OCI-LY7 (cell line): ENCODE measurements at regions not wholly inside any gene's neighbourhood (a gene's known extent, or its start where the extent isn't known, plus 50 kb on each side); places are given as distances from the start of the nearest gene placed in this dataset.

ENCODE experiments used
- BruUV-seq: library from RNA; stranded (reverse); fragments of 400-500 nt; replicated peaks from 2 replicates; lab custom pipeline; 2021; lab: Mats Ljungman, UMichigan
- CTCF ChIA-PET: fragments of 300-600 bp; sonication (Branson Sonifier 250); formaldehyde crosslinking; loops from one replicate; lab custom pipeline; 2022; ENCODE audit warnings: antibody characterized with exemption; ENCODE audit not compliant: unreplicated experiment; lab: Charles Lee
- POLR2A ChIA-PET: fragments of 300-600 bp; sonication (Branson Sonifier 250); formaldehyde crosslinking; loops from one replicate; lab custom pipeline; 2022; ENCODE audit warnings: antibody characterized with exemption; lab: Charles Lee
- DNase-seq: peaks from one replicate; pipeline ENCODE4 v3.0.0-alpha.2; 2015; ENCODE audit warnings: low spot score
- H2AFZ ChIP-seq: fragments of 200-600 bp; sonication (generic), shearing (Covaris generic); 2 replicates; pipeline ENCODE4 v1.6.1; 2014; ENCODE audit warnings: mild to moderate bottlenecking, antibody characterized with exemption, low read length, moderate library complexity
- H3K27ac ChIP-seq: fragments of 200-600 bp; sonication (generic); 2 replicates; pipeline ENCODE4 v1.5.1; 2014; ENCODE audit warnings: mixed run types, low read depth, mild to moderate bottlenecking, moderate library complexity, low read length, inconsistent platforms; ENCODE audit not compliant: poor library complexity, severe bottlenecking
- H3K36me3 ChIP-seq: fragments of 200-600 bp; sonication (generic); 2 replicates; pipeline ENCODE4 v1.6.1; 2014; ENCODE audit warnings: mild to moderate bottlenecking, antibody characterized with exemption, low read length, moderate library complexity, mixed read lengths; ENCODE audit not compliant: insufficient read depth
- H3K4me1 ChIP-seq: fragments of 200-600 bp; sonication (generic); 2 replicates; pipeline ENCODE4 v1.5.1; 2014; ENCODE audit warnings: mild to moderate bottlenecking, low read length; ENCODE audit not compliant: insufficient read depth, poor library complexity, severe bottlenecking
- H3K4me2 ChIP-seq: fragments of 200-600 bp; sonication (generic); 2 replicates; pipeline ENCODE4 v1.6.1; 2014; ENCODE audit warnings: mild to moderate bottlenecking, low read length
- H3K4me3 ChIP-seq: fragments of 200-600 bp; sonication (generic); 2 replicates; pipeline ENCODE4 v1.5.1; 2014; ENCODE audit warnings: mild to moderate bottlenecking, low read depth, low read length; ENCODE audit not compliant: poor library complexity, severe bottlenecking
- H3K79me2 ChIP-seq: fragments of 200-600 bp; sonication (generic); 2 replicates; pipeline ENCODE4 v1.6.1; 2016; ENCODE audit warnings: low read depth, mild to moderate bottlenecking, low read length, moderate library complexity, mixed read lengths; ENCODE audit not compliant: insufficient read depth
- H3K9me2 ChIP-seq: fragments of 200-600 bp; sonication (generic); 2 replicates; pipeline ENCODE4 v1.6.1; 2016; ENCODE audit warnings: mild to moderate bottlenecking, low read length, mixed read lengths; ENCODE audit not compliant: insufficient read depth
- H3K9me3 ChIP-seq: fragments of 200-600 bp; sonication (generic); 2 replicates; pipeline ENCODE4 v1.6.1; 2014; ENCODE audit warnings: mild to moderate bottlenecking, mixed run types, low read length, mixed read lengths
- H4K20me1 ChIP-seq: fragments of 200-600 bp; sonication (generic); 2 replicates; pipeline ENCODE4 v1.6.1; 2014; ENCODE audit warnings: mild to moderate bottlenecking, antibody characterized with exemption, low read length, moderate library complexity, mixed read lengths; ENCODE audit not compliant: insufficient read depth
- EZH2phosphoT487 ChIP-seq: fragments of 200-600 bp; sonication (generic); IDR thresholded peaks from 2 replicates; pipeline ENCODE4 v1.6.1; 2018; ENCODE audit warnings: low read depth, borderline replicate concordance, mild to moderate bottlenecking, mixed run types, antibody characterized with exemption, low read length, moderate library complexity, mixed read lengths
- intact Hi-C: fragments of 100-400 bp; cut with micrococcal nuclease; formaldehyde crosslinking; loops from one replicate; pipeline ENCODE4 v1.10.0; 2022; ENCODE audit not compliant: unreplicated experiment
- TF ChIP-seq, protein P1 (sequence below): fragments of 200-600 bp; sonication (generic); conservative IDR thresholded peaks from 2 replicates; pipeline ENCODE4 v1.5.1; 2014; ENCODE audit warnings: mild to moderate bottlenecking, antibody characterized with exemption, low read length, moderate library complexity, mixed read lengths

GRCh38 chr10:33524041-33524440 lies 189.6 kb upstream of the NRP1 start:
- no peak for TF ChIP-seq EZH2phosphoT487
- TF ChIP-seq, protein P1, sequence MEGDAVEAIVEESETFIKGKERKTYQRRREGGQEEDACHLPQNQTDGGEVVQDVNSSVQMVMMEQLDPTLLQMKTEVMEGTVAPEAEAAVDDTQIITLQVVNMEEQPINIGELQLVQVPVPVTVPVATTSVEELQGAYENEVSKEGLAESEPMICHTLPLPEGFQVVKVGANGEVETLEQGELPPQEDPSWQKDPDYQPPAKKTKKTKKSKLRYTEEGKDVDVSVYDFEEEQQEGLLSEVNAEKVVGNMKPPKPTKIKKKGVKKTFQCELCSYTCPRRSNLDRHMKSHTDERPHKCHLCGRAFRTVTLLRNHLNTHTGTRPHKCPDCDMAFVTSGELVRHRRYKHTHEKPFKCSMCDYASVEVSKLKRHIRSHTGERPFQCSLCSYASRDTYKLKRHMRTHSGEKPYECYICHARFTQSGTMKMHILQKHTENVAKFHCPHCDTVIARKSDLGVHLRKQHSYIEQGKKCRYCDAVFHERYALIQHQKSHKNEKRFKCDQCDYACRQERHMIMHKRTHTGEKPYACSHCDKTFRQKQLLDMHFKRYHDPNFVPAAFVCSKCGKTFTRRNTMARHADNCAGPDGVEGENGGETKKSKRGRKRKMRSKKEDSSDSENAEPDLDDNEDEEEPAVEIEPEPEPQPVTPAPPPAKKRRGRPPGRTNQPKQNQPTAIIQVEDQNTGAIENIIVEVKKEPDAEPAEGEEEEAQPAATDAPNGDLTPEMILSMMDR: no peak
- H3K4me3 ChIP-seq: no peak overlapping the region
- no peaks in the 10 kb centered on the region for H3K9me2 ChIP-seq
- H3K9me3 ChIP-seq: no peaks in the 10 kb centered on the region
- CTCF ChIA-PET: no interaction called here
- POLR2A ChIA-PET: interaction anchor here (0.5 kb wide), 1 partner anchor 1035 kb away, joined by 3 read pairs; no protein-coding TSS in a partner anchor
- DNase-seq: no peak
- intact Hi-C loops: no loop called here
- no peaks in the 10 kb centered on the region for H3K36me3 ChIP-seq
- no peak overlapping the region for H2AFZ ChIP-seq
- H3K79me2 ChIP-seq: no peaks in the 10 kb centered on the region
- no peak overlapping the region for H3K4me2 ChIP-seq
- no peak overlapping the region for H3K27ac ChIP-seq
- no TSS peak for BruUV-seq
- no peaks in the 10 kb centered on the region for H3K4me1 ChIP-seq
- H4K20me1 ChIP-seq: no peaks in the 10 kb centered on the region

GRCh38 chr10:33523236-33523792 lies 188.8 kb upstream of the NRP1 start:
- Histone ChIP-seq H2AFZ (no peak overlapping the region), H3K4me1 (no peaks in the 10 kb centered on the region), H4K20me1 (no peaks in the 10 kb centered on the region), H3K4me2 (no peak overlapping the region), H3K79me2 (no peaks in the 10 kb centered on the region), H3K4me3 (no peak overlapping the region), H3K36me3 (no peaks in the 10 kb centered on the region), H3K27ac (no peak overlapping the region), H3K9me2 (no peaks in the 10 kb centered on the region), H3K9me3 (no peaks in the 10 kb centered on the region)
- BruUV-seq: no TSS peak
- no peak for DNase-seq
- ChIA-PET CTCF (interaction anchor here (0.6 kb wide), 1 partner anchor 84 kb away, joined by 13 read pairs; no protein-coding TSS in a partner anchor), POLR2A (interaction anchor here (0.6 to 0.8 kb wide), 4 partner anchors 74 to 602 kb away, joined by 3 to 5 read pairs (median 3); no protein-coding TSS in a partner anchor)
- TF ChIP-seq, protein P1: no peak
- TF ChIP-seq EZH2phosphoT487: no peak
- intact Hi-C loops: no loop called here

GRCh38 chr10:33521904-33522303 lies 187.4 kb upstream of the NRP1 start:
- no peak overlapping the region for H3K4me2 ChIP-seq
- no peaks in the 10 kb centered on the region for H3K9me3 ChIP-seq
- intact Hi-C loops: no loop called here
- no peaks in the 10 kb centered on the region for H3K36me3 ChIP-seq
- H3K79me2 ChIP-seq: no peaks in the 10 kb centered on the region
- H3K27ac ChIP-seq: no peak overlapping the region
- BruUV-seq: no TSS peak
- TF ChIP-seq, protein P1: no peak
- no peak for TF ChIP-seq EZH2phosphoT487
- no peak overlapping the region for H2AFZ ChIP-seq
- ChIA-PET CTCF (no interaction called here), POLR2A (no interaction called here)
- H3K4me3 ChIP-seq: no peak overlapping the region
- DNase-seq: no peak
- H3K4me1 ChIP-seq: no peaks in the 10 kb centered on the region
- H4K20me1 ChIP-seq: no peaks in the 10 kb centered on the region
- H3K9me2 ChIP-seq: no peaks in the 10 kb centered on the region
